ENCODE measurements at regions not wholly inside any gene's neighbourhood (a gene's known extent, or its start where the extent isn't known, plus 50 kb on each side); places are given as distances from the start of the nearest gene placed in this dataset.

DNA sequence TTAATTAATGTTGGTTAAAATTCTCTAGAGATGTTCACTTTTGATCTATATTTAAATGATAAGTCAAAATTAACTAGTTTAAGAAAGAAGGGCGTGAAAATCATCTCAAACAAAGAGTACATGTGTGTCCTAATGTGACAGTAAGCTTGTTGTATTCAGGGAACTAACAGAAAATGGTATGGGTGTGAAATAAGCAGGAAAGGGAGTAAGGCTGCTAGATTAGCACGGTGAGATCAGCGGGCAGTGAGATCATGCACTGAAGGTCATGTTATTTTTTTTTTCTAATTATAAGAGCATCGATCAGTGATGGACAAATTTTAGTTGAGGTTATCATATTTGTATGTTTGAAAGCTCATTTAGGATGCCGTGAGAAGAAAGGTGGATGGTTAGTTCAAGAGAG is 430.8 kb downstream of the DIPK2A start:
- Mint-ChIP-seq H3K4me1 (peaks cover 2% of the 10 kb centered on the region), H3K4me3 (no peak overlapping the region)

DNA sequence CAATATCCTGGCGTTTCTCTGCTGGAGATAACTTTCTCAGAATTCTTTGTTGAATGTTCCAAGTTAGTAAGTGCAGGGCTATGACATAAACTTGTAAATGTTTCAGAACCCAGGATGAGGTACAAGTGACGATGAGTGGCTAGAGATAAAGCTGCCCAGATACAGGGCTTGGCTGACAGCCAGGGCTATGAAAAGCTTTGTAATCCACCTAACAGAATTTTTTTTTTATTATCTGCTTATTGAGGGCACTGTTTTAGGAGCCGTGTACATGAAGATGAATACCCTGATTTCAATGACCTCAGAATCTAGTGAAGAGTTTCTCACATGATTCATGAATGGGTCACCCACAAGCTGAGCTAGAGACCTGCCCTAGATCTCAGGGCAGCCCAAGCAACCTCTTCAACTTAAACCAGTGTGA is 431.4 kb downstream of the DIPK2A start:
- Mint-ChIP-seq H3K36me3 (ENCODE audit: low read depth) (peaks cover 7% of the 10 kb centered on the region), H3K27me3 (ENCODE audit: low read depth) (no peaks in the 10 kb centered on the region), H3K9me3 (peaks cover 21% of the 10 kb centered on the region), H3K27ac (no peak overlapping the region), H3K4me3 (no peak overlapping the region), H3K4me1 (peaks cover 6% of the 10 kb centered on the region)
- TF ChIP-seq CTCF (IDR thresholded peaks at IDR 0.05; ENCODE audit: unreplicated experiment in 3 of 3): no peak

More for the DNA sequence above, 430.8 kb downstream of the DIPK2A start:
- Mint-ChIP-seq H3K9me3 (peaks cover 26% of the 10 kb centered on the region), H3K27me3 (ENCODE audit: low read depth) (no peaks in the 10 kb centered on the region), H3K36me3 (ENCODE audit: low read depth) (peaks cover 11% of the 10 kb centered on the region), H3K27ac (no peak overlapping the region)
- no peak for TF ChIP-seq CTCF (IDR thresholded peaks at IDR 0.05; ENCODE audit: unreplicated experiment in 3 of 3)

GRCh38 chr3:144407335-144407734 is 435.7 kb downstream of the DIPK2A start:
- H3K36me3 Mint-ChIP-seq (ENCODE audit: low read depth): no peaks in the 10 kb centered on the region
- H3K9me3 Mint-ChIP-seq: no peaks in the 10 kb centered on the region
- peaks cover 24% of the 10 kb centered on the region for H3K4me1 Mint-ChIP-seq
- no peak for TF ChIP-seq CTCF (IDR thresholded peaks at IDR 0.05; ENCODE audit: unreplicated experiment in 3 of 3)
- H3K4me3 Mint-ChIP-seq: no peak overlapping the region
- peaks cover 3% of the 10 kb centered on the region for H3K27me3 Mint-ChIP-seq (ENCODE audit: low read depth)
- H3K27ac Mint-ChIP-seq: no peak overlapping the region

- Mint-ChIP-seq H3K4me3 (peak overlapping the region in 1 of 3 experiments; percentile 2), H3K27me3 (ENCODE audit: low read depth) (peaks cover 3% of the 10 kb centered on the region), H3K4me1 (peaks cover 24% of the 10 kb centered on the region), H3K9me3 (no peaks in the 10 kb centered on the region), H3K36me3 (ENCODE audit: low read depth) (no peaks in the 10 kb centered on the region), H3K27ac (peak overlapping the region in 2 of 3 experiments; percentile 15 to 61)
- no peak for TF ChIP-seq CTCF (IDR thresholded peaks at IDR 0.05; ENCODE audit: unreplicated experiment in 3 of 3)
Observed at GRCh38 chr3:144409319-144409718, 437.7 kb downstream of the DIPK2A start.

DNA sequence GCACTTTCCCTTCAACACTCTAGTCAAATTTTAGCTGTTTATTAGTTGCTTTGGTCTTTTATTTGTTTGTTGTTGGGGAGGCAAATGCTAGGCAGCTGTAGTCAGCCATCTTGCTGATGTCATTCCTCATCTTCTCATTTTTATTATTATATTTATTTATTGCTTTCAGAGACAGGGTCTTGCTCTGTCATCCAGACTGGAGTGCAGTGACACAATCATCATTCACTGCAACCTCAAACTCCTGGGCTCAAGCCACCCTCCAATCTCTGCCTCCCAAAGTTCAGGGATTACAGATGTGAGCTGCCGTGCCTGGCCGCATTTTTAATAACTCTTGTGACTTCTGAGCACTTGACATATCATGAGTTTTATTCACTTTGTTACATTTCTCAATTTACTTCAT is 441.4 kb downstream of the DIPK2A start:
- Mint-ChIP-seq H3K27me3 (ENCODE audit: low read depth) (peaks cover 3% of the 10 kb centered on the region), H3K27ac (no peak overlapping the region), H3K9me3 (no peaks in the 10 kb centered on the region), H3K4me3 (no peak overlapping the region), H3K4me1 (peaks cover 23% of the 10 kb centered on the region), H3K36me3 (ENCODE audit: low read depth) (no peaks in the 10 kb centered on the region)
- no peak for TF ChIP-seq CTCF (IDR thresholded peaks at IDR 0.05; ENCODE audit: unreplicated experiment in 3 of 3)

DNA sequence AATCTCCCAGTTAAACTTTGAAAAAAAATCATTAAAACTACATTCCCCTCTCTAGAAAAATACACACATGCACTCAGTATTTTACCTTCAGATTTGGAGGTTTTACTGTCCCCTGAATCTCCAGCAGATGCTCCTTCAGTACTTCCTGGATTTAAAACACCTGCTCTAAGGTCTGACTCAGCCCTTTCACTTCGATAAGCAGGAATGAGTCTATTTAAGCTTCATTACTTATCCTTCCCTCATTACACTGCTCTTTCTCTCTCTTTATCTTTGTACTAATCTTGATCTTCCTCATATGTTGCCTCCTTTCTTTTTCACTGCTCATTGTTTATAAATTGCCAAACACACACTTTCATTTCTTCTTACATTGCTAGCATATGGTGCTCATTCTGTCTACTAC is 443.9 kb downstream of the DIPK2A start:
- no peaks in the 10 kb centered on the region for H3K9me3 Mint-ChIP-seq
- H3K27me3 Mint-ChIP-seq (ENCODE audit: low read depth): peaks cover 3% of the 10 kb centered on the region
- TF ChIP-seq CTCF (IDR thresholded peaks at IDR 0.05; ENCODE audit: unreplicated experiment in 3 of 3): no peak
- peaks cover 5% of the 10 kb centered on the region for H3K4me1 Mint-ChIP-seq
- no peak overlapping the region for H3K4me3 Mint-ChIP-seq
- no peaks in the 10 kb centered on the region for H3K36me3 Mint-ChIP-seq (ENCODE audit: low read depth)
- no peak overlapping the region for H3K27ac Mint-ChIP-seq
